GM21367 (cell line): ENCODE measurements at regions not wholly inside any gene's neighbourhood (a gene's known extent, or its start where the extent isn't known, plus 50 kb on each side); places are given as distances from the start of the nearest gene placed in this dataset.
A peak's percentile ranks its signal among the peaks of the same experiment; 100 is the strongest.
"Not testable (repeated sequence)": the region's sequence is repeated elsewhere in the genome, so short reads cannot be mapped to it uniquely, and the experiment has no call there.

Experiments used
- ATAC-seq: cut with Tn5 transposase; IDR thresholded peaks from one replicate; pipeline ENCODE4 v1.9.1; 2021; ENCODE audit not compliant: unreplicated experiment

DNA sequence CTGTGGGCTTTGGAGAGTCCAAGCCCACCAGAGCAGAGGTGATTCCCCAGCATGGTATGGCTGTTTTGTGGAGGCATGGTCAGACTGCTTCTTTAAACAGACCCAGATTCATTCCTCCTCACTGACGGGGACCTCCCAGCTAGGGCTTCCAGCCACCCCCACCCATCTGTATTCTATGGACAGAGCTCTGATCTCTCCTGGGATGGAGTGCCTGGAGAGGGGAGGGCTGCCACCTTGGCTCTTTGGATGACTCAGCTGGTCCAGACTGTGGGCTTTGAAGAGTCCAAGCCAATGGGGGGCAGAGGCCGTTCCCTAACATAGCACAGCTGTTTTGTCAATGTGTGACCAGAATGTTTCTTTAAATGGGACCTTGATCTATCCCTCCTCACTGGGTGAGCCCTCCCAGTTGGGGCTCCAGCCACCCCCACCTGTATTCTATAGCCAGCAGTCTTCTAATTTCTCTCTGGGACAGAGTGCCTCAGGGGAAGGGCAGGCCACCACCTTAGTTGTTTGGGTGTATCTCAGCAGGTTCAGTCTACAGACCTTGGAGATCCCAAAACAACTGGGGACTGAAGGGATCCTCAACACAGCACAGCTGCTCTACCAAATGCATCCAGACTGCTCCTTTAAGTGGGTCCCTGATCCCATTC lies 122.0 kb upstream of the OSTN start:
- ATAC-seq = no peak

DNA sequence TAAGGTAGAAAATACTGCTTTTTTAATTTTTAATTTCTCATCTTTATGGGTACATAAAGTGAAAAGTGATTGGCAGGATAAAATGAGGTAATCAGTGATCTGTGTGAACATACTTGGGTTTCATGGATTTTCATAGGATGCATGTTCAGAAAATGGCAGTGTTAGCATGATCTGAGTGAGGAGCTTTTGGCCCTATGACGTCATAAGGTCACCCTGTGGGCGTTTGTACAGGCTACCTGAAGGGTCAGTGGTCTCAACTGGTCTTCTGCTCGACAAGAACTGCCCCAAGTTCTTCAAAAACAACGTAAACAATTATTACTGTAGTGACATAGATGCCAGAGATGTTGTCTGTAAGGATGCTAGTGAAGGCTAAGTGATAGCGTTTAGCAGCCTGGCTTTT lies 124.5 kb upstream of the OSTN start:
- no peak for ATAC-seq

DNA sequence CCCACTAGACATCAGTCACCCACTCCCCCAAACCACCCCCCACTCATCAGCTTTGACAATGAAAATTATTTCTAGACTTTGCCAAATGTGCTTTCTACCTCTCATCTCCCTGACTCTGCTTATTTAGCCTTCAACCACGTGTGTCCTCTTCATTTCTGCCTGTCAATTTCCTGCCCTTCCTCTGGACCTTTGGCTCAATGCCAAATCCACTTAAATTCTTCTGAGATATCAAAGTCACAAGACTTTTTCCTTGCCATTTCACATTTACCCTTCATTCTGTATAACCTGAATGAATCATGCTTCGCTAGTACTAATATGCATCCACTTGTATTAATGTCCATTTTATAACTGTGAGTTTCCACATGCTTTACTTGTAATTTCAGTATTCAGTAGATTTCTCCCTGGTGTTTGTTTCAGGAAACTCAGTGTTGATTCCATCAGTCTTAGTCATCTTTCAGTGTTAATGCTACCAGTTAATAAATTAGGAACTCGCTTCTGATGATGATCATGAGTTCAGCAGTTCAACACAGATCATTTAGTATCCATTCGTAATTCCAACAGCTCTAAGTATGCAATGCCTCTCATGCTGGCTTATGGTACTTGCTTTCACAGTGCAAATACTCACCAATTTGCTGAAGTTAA lies 128.2 kb upstream of the OSTN start:
- ATAC-seq = no peak

DNA sequence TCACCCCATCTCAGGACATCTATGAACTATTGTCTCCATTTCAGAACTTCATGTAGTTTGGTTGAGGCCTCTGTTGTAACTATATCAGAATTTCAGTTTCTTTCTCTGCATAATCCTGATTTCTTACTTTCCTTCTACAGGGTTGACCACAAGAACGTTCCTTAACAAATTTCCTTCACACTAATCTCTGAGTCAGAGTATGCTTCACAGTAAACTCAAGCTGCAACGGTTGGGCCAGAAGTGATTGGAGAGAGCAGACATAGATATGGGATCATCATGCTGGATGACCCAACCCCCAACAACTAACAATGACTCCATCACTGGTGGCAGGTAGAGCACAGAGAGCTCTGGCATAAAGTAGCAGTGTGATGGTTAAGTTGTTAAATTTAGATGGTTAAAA lies 128.8 kb upstream of the OSTN start:
- ATAC-seq = no peak

DNA sequence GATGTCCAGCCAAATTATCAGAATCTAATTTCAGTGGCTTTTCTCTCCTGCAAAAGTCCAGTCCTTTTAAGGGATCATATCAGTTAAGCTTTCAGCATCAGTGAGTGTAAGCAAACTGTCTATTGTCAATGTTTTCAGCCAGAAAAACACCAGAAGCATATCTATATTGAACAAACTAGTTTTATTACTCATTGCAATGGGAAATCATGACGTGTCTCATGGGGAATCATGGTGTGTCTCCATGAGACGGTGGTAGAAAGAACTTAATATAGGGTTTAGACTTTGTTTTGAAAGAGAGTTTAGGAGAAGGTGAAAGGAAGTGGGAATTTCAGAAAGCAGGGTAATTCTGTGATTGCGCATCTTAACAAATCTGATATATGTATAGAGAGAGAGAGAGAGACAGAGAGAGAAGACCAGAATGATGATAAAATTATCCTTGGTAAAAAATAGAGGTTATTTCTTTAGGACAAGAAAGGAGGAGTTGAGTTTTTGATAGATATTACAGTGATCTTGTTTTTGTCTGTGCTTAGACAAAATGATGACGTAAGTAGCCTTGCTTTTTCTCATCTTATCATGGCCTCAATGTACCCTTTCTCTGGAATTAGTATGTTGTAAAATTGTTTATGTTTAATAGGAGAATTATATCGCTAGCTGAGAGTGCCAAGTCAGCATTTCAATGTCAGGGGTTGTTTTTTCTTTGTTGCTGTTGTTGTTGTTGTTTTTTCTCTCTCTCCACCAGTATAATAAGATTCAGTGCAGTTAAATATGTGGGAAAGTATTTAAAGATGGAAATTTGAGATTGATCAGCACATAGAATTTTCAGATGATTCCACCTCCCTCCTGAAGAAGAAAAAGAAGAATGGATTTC lies 129.9 kb upstream of the OSTN start:
- no peak for ATAC-seq

DNA sequence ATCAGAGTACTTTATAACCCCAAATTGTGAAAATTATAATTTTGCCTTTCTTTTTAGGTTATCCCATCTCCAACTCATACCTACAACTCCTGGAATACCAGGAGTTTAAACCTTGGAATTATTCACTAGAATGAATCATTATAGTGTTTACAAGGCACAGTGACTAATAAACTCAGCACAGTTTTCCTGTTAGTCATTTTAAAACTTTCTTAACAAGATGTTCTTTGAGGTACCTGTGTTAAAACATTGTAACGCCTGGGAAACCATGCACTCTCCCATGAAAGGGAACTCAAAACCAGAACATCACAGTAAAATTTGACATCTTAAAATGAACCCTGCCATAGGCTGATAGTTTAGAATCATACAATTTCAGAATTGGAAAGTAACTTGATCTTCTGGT lies 132.4 kb upstream of the OSTN start:
- no peak for ATAC-seq

DNA sequence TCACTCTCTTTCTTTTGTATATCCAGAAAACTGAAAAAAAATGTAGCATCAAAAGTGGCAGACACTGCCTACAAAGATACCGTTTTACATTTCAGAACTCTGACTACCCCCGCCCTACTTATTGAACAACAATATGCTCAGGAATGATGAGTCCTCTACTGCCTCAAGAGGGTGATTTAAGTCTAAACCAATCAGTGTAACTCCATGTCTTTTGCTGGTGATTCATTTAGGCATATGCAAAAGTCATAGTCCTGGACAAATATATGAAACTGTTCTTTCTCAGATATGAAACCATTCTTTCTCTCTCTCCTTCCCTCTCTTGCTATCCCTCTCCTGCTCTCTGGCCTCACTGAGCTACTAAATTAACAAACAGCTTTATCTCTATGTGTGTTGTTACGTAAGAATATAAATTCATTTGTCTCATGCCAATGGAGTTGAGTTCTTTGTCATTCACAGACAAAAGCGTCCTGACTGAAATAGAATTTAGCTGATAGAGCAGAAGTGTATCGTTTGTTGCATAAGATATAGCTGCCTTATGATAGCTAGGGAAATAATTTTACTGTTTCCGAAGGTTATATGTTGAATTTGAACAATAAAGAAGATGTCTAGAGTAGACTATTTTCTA lies 133.7 kb upstream of the OSTN start:
- ATAC-seq = no peak

DNA sequence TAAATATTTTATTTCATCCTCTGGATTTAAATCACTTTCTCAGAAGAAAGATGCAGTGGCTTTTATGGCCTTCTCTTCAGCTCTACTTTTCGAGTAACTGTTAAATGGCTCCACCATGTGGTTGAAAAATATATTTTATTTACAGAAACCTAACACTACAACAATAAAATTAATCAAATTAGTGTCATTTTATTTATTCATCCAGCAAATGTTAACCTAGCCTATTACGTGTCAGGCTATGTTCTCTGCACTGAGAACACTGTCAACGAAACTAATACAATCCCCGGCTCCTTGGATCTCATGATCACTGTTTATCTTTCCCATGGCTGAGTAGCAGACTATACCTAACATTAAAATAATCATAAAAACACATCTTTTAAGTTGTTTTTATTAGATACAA lies 148.0 kb upstream of the OSTN start:
- ATAC-seq = peak; percentile 58

DNA sequence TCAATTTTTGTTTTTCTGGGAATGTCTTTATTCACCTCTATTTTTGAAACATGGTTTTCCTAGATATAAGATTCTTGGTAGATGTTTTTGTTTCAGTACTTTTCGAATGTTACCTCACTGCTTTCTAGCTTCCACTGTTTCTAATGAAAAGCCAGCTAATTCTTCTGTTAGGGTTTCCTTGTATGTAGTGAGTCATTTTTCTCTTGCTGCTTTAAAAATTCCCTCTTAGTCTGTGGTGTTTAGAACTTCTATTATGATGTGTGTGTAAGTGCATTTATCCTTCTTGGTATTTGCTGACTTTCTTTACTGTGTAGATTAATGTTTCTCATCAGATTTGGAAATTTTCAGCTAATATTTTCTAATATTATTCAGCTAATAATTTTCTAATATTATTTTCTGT lies 151.1 kb upstream of the OSTN start:
- ATAC-seq = no peak

DNA sequence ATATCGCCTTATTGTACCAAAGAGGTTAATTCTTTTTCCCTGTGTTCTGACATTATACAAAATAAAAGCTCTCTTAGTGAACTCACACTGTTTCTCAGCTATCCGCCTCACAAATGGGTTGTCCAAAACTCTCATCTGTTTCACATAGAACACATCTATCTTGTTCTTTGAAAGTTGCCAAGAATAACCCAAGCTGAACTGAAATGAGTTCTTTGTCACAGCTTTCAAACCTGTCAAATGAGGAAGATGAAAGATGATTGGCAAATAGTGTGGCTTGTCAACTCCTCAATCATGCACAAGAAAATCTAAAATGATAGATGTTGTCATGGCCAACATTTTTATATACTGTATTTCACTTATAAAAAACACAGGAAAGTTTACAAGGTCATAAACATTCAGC lies 168.1 kb upstream of the OSTN start:
- no peak for ATAC-seq

DNA sequence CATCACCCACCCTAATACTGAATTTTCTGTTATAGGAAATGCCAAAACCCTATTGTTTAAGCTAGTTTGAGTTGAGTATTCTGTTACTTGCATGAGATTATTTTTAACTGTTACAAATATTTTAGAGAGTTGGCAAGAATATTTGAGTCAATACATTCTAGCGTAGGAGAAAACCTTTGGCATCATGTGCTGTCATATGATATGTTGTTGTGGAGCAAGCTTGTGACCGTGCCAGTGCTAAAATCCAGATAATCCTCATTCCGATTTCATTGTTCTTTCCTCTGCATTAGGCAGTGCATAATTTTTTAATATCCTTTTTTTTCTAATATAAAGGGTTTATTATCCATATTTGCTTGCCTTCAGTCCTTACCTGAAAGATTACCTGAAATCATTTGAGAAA lies 168.0 kb upstream of the GMNC start:
- no peak for ATAC-seq

DNA sequence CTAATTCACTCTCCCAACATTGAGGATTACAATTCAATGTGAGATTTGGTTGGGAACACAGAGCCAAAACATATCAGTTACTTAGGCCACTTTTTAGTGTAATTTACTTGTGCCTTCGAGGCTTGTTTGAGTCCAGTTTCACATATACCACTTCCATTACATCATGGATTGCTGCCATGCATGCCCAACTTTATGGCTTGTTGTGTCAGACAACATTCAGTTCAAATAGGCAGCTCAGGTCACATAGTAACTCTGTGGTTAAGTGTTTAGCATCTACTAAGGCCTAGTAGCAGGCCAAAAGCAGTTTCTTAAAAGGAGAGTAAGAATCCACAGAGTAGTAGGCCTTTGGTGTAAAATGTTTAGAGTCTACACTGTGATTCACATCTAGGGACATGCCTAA lies 164.3 kb upstream of the GMNC start:
- no peak for ATAC-seq

DNA sequence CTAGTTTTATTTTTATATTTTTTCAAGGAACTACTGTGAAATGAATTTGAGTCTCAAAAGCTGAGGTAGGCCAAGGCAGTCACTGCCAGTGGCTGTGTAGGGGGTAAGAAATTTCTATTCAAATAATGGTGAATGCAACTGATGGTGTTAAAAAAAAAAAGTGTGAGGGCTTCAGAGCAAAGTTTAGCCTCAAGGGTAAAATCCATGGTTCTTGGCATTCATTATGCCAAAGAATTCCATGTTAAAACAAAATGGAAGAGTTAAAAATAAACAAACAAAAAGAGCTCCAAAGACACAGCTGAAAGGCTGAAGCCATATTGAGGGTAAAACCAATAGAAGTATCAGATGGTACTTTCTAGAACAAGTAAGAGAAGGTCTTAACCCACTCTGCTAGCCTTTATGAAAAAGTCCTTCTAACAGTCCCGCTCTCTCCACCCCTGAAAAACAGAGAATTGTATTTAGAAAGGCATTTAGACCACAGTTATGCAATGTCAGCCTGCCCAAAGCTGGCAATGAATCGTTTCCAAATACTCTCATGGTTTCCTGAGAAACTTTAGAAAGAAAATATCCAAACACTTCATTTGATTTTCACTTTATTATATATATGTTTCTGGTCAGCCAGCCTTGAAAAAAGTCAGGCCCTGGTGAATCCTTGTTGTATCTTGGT lies 158.4 kb upstream of the GMNC start:
- no peak for ATAC-seq

DNA sequence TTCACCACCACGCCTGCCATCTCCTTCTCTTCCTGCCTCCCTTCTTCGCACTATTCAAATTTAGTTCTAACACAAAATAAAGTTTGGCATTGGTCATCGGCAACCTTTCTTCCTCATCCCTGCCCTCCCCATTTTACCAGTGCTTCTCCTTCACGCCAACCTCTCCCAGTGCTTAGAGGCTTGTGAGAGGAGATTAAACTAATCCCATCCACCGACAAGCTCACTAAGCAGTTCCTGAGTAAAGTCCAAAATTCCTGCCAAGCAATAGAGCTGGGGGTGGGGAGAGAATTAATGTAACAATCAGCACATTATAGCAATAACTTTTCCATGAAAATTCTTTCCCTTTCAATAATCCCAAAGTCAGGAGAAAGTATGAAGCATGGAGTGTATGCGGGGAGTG lies 157.4 kb upstream of the GMNC start:
- ATAC-seq = no peak

DNA sequence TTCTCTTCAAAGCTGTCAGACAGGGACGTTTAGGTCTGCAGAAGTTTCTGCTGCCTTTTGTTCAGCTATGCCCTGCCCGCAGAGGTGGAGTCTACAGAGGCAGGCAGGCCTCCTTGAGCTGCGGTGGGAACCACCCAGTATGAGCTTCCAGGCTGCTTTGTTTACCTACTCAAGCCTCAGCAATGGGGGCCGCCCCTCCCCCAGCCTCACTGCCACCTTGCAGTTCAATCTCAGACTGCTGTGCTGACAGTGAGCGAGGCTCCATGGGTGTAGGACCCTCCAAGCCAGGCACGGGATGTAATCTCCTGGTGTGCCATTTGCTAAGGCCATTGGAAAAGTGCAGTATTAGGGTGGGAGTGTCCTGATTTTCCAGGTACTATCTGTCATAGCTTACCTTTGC lies 153.5 kb upstream of the GMNC start:
- not testable (repeated sequence) for ATAC-seq

DNA sequence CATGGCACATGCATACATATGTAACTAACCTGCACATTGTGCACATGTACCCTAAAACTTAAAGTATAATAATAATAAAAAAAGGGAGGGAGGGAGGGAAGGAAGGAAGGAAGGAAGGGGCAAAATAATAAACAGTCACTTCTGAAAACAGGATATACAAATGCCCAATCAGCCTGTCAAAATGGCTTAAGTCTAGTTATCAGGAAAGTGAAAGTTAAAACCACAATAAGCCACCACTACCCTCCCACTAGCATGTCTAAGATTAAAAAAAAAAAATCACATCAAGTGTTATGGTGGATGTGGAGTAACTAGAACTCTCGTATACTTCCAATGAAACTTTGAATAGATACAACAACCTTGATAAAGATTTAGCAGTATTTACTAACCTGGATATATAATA lies 145.6 kb upstream of the GMNC start:
- ATAC-seq = no peak

DNA sequence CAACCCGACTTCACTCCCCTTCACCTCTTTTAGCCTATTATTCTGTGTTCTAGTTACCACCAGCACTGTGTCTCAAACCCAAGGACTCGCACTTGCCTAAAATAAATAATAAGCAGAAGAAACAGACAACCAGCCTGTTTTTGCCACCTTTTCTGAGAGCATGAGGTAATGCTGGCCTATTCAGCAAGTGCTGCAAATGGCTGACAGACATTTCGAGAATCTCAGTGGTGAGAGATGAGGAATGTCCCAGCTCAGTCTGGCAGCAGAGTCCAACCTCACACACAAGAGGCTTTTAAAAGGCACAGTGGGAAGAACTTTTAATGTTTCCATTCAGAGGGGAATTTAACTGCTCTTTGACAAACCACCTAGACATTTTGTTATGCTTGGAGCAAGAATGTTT lies 143.3 kb upstream of the GMNC start:
- peak; percentile 57 for ATAC-seq

DNA sequence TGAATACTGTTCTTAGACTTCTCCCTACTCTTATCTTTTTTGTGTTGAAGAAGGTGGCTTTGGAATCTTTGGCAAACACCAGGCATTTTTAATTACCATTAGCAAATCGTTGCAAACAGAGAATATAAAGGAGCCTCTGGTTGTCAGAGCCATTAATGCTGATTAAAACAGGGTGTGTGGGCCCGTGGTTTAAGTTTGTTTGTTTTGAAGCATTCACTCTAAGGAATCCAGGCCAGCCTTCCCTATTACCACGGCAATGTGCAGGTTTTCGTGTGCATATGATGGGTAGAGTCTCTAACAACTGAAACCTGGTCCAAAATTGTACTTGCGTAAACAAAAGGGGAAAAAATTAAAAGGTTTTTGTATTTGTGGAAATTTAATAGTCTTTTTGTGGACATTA lies 141.2 kb upstream of the GMNC start:
- no peak for ATAC-seq

DNA sequence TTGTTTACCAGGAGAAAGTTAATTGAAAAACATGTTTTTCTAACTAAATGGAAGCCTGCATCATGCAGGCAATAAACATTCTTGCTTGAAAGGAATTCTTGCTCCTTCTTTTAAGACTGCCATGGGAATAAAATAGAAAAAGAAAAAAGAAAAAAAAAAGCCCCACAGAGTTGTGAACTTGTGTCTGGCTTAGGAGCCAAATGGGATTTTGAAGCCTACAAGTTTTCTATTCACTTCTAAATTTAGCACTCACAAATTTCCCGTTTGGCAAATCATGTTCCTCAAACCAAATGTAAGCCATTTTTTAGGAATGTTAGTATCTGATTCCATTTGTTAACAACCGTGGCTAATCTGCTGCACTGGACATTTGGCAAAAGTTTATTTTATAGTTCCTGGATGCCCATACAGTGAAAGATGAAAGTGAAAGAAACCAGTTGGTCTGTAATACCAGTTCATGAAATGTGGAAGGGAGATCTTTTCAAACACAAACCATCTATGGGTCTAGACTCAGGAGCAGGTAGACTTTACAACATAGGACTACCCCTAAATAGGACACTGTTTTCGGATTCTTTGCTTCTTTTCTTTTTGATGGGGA lies 133.8 kb upstream of the GMNC start:
- no peak for ATAC-seq

DNA sequence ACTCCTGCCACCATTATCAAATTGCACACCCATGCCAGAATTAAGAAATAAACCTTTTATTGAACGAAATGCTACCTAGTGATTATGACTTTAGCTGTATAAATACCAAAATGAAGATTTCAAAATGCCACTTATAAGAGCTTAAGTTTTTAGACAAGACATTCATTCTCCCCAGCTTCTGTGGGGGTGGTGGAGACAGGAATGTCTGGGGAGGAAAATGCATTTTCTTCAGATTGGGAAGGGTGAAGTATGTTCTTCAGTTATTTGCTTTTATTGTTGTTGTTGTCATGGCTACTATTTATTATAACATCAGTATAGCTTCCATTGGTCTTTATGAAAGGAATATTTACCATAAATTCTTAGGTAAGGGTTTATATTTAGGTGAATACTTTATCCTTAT lies 132.7 kb upstream of the GMNC start:
- no peak for ATAC-seq

DNA sequence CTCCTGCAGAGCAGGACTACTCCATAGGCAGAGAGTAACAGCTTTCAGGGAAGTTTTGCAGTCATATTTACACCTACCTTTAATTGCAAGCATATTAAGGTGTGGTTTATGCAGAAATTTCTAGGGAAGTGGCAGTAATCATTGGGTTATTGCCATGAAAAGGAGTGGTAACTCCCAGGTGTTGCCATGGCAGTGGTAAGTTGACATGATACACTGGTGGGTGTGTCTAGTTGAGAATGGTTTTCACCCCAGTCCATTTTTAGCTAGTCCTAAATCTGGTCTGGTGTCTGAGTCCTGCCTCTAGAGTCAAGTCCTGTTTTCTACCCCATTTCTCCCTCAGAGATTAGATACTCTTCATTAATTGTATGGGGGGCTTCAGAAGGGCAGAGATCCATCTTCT lies 128.4 kb upstream of the GMNC start:
- no peak for ATAC-seq
